Caco-2 (cell line): ENCODE measurements at regions not wholly inside any gene's neighbourhood (a gene's known extent, or its start where the extent isn't known, plus 50 kb on each side); places are given as distances from the start of the nearest gene placed in this dataset.

Source experiments
- BruUV-seq: library from RNA; stranded (reverse); fragments of 400-500 nt; replicated peaks from 2 replicates; lab custom pipeline; 2021; lab: Mats Ljungman, UMichigan
- CTCF ChIA-PET: fragments of 300-600 bp; sonication (Branson Sonifier 250); formaldehyde crosslinking; loops from one replicate; lab custom pipeline; 2022; ENCODE audit warnings: antibody characterized with exemption; lab: Charles Lee
- POLR2A ChIA-PET: fragments of 300-600 bp; sonication (Branson Sonifier 250); formaldehyde crosslinking; loops from one replicate; lab custom pipeline; 2022; ENCODE audit warnings: antibody characterized with exemption; lab: Charles Lee
- DNase-seq, 2 experiments: peaks; one replicate each; pipeline versions ENCODE4 v3.0.0 to v3.0.0-alpha.2; 2020 to 2022
- H3K27me3 ChIP-seq: replicated peaks from 2 replicates; pipeline ENCODE4 v1.6.0; 2011; ENCODE audit warnings: low read length; ENCODE audit not compliant: control insufficient read depth, insufficient read depth
- H3K36me3 ChIP-seq: 2 replicates; pipeline ENCODE4 v1.5.1; 2011; ENCODE audit warnings: low read length; ENCODE audit not compliant: control insufficient read depth, insufficient read depth
- H3K4me1 ChIP-seq: fragments of 250-450 bp; sonication (Bioruptor Pico); 2 replicates; pipeline ENCODE4 v1.5.1; 2020; ENCODE audit warnings: mild to moderate bottlenecking
- H3K4me3 ChIP-seq: 2 replicates; pipeline ENCODE4 v1.5.1; 2011; ENCODE audit warnings: low read depth, mild to moderate bottlenecking, control low read depth, low read length
- H3K9me3 ChIP-seq: fragments of 250-450 bp; sonication (Bioruptor Pico); 2 replicates; pipeline ENCODE4 v1.5.1; 2020; ENCODE audit warnings: mild to moderate bottlenecking, moderate library complexity
- H3K27ac Mint-ChIP-seq: one replicate; pipeline ENCODE4 v1.8.0; 2022; ENCODE audit warnings: mixed read lengths; ENCODE audit not compliant: unreplicated experiment
- H3K27me3 Mint-ChIP-seq: one replicate; pipeline ENCODE4 v1.8.0; 2022; ENCODE audit warnings: mixed read lengths; ENCODE audit not compliant: insufficient read depth, unreplicated experiment
- H3K36me3 Mint-ChIP-seq: one replicate; pipeline ENCODE4 v1.8.0; 2022; ENCODE audit warnings: mild to moderate bottlenecking, mixed read lengths; ENCODE audit not compliant: insufficient read depth, unreplicated experiment
- H3K4me1 Mint-ChIP-seq: one replicate; pipeline ENCODE4 v1.8.0; 2022; ENCODE audit warnings: low read depth, mixed read lengths; ENCODE audit not compliant: unreplicated experiment
- H3K4me3 Mint-ChIP-seq: one replicate; pipeline ENCODE4 v1.8.0; 2022; ENCODE audit warnings: mild to moderate bottlenecking, moderate library complexity, mixed read lengths; ENCODE audit not compliant: unreplicated experiment
- H3K9me3 Mint-ChIP-seq: one replicate; pipeline ENCODE4 v1.8.0; 2022; ENCODE audit warnings: mixed read lengths; ENCODE audit not compliant: unreplicated experiment
- CTCF ChIP-seq, 2 experiments: fragments of 200-600 bp in 1 of 2; IDR thresholded peaks; 1 replicate in 1 of 2; 2 replicates in 1 of 2; pipeline versions ENCODE4 v1.5.1 to v1.8.0; 2011 to 2022; ENCODE audit warnings: antibody characterized with exemption in 1 of 2, control low read depth in 1 of 2, inconsistent platforms in 1 of 2, low read depth in 1 of 2, low read length in 1 of 2, mild to moderate bottlenecking in 1 of 2, moderate library complexity in 1 of 2; ENCODE audit not compliant: insufficient read depth in 1 of 2, severe bottlenecking in 1 of 2, unreplicated experiment in 1 of 2
- intact Hi-C: fragments of 100-400 bp; cut with micrococcal nuclease; formaldehyde crosslinking; loops from one replicate; pipeline ENCODE4 v1.10.0; 2022; ENCODE audit not compliant: unreplicated experiment

GRCh38 chr1:216794586-216794985 lies 71.4 kb upstream of the ESRRG start:
- Mint-ChIP-seq H3K36me3 (no peaks in the 10 kb centered on the region), H3K4me1 (no peaks in the 10 kb centered on the region), H3K9me3 (no peaks in the 10 kb centered on the region), H3K4me3 (no peak overlapping the region), H3K27ac (no peak overlapping the region), H3K27me3 (no peaks in the 10 kb centered on the region)
- Histone ChIP-seq H3K36me3 (no peaks in the 10 kb centered on the region), H3K4me3 (no peak overlapping the region), H3K4me1 (no peaks in the 10 kb centered on the region), H3K27me3 (no peaks in the 10 kb centered on the region), H3K9me3 (no peaks in the 10 kb centered on the region)
- intact Hi-C loops, result no loop called here
- no TSS peak for BruUV-seq
- DNase-seq, result no peak
- CTCF ChIA-PET, result no interaction called here
- no peak for TF ChIP-seq CTCF (IDR thresholded peaks at IDR 0.05; ENCODE audit: insufficient read depth in 1 of 2, low read depth in 1 of 2, low read length in 1 of 2, severe bottlenecking in 1 of 2, unreplicated experiment in 1 of 2)
- POLR2A ChIA-PET, result no interaction called here

- no peaks in the 10 kb centered on the region for H3K36me3 ChIP-seq
- TF ChIP-seq CTCF (IDR thresholded peaks at IDR 0.05; ENCODE audit: insufficient read depth in 1 of 2, low read depth in 1 of 2, low read length in 1 of 2, severe bottlenecking in 1 of 2, unreplicated experiment in 1 of 2), result no peak
- H3K4me1 ChIP-seq, result no peaks in the 10 kb centered on the region
- CTCF ChIA-PET, result no interaction called here
- intact Hi-C loops, result loop anchor here (2.0 kb wide), 1 partner anchor 541 kb away; no protein-coding TSS in a partner anchor
- Mint-ChIP-seq H3K27ac (no peak overlapping the region), H3K27me3 (no peaks in the 10 kb centered on the region), H3K36me3 (no peaks in the 10 kb centered on the region), H3K4me1 (no peaks in the 10 kb centered on the region), H3K4me3 (no peak overlapping the region), H3K9me3 (no peaks in the 10 kb centered on the region)
- H3K27me3 ChIP-seq, result no peaks in the 10 kb centered on the region
- POLR2A ChIA-PET, result no interaction called here
- no TSS peak for BruUV-seq
- H3K4me3 ChIP-seq, result no peak overlapping the region
- no peak for DNase-seq
- no peaks in the 10 kb centered on the region for H3K9me3 ChIP-seq
Measured at GRCh38 chr1:216793973-216794372, 70.7 kb upstream of the ESRRG start.

- H3K36me3 Mint-ChIP-seq, result no peaks in the 10 kb centered on the region
- POLR2A ChIA-PET, result no interaction called here
- BruUV-seq, result no TSS peak
Measured at GRCh38 chr1:216793303-216793702, 70.1 kb upstream of the ESRRG start.

More at GRCh38 chr1:216793303-216793702, 70.1 kb upstream of the ESRRG start:
- no peak overlapping the region for H3K4me3 Mint-ChIP-seq
- CTCF ChIA-PET, result no interaction called here
- H3K4me1 Mint-ChIP-seq, result no peaks in the 10 kb centered on the region
- intact Hi-C loops, result loop anchor here (2.0 kb wide), 1 partner anchor 541 kb away; no protein-coding TSS in a partner anchor
- Histone ChIP-seq H3K27me3 (no peaks in the 10 kb centered on the region), H3K4me3 (no peak overlapping the region), H3K4me1 (no peaks in the 10 kb centered on the region), H3K9me3 (no peaks in the 10 kb centered on the region), H3K36me3 (no peaks in the 10 kb centered on the region)
- H3K27ac Mint-ChIP-seq, result no peak overlapping the region
- DNase-seq, result peak; percentile 14 to 41
- no peaks in the 10 kb centered on the region for H3K27me3 Mint-ChIP-seq
- peak in 1 of 2 experiments; percentile 12 for TF ChIP-seq CTCF (IDR thresholded peaks at IDR 0.05; ENCODE audit: insufficient read depth in 1 of 2, low read depth in 1 of 2, low read length in 1 of 2, severe bottlenecking in 1 of 2, unreplicated experiment in 1 of 2)
- H3K9me3 Mint-ChIP-seq, result no peaks in the 10 kb centered on the region
